GM18498 (cell line): ENCODE measurements at regions not wholly inside any gene's neighbourhood (a gene's known extent, or its start where the extent isn't known, plus 50 kb on each side); places are given as distances from the start of the nearest gene placed in this dataset.
A peak's percentile ranks its signal among the peaks of the same experiment; 100 is the strongest.

Experiments
- ATAC-seq: cut with Tn5 transposase; IDR thresholded peaks from one replicate; pipeline ENCODE4 v1.9.1; 2021; ENCODE audit warnings: mild to moderate bottlenecking, moderate library complexity; ENCODE audit not compliant: unreplicated experiment

DNA sequence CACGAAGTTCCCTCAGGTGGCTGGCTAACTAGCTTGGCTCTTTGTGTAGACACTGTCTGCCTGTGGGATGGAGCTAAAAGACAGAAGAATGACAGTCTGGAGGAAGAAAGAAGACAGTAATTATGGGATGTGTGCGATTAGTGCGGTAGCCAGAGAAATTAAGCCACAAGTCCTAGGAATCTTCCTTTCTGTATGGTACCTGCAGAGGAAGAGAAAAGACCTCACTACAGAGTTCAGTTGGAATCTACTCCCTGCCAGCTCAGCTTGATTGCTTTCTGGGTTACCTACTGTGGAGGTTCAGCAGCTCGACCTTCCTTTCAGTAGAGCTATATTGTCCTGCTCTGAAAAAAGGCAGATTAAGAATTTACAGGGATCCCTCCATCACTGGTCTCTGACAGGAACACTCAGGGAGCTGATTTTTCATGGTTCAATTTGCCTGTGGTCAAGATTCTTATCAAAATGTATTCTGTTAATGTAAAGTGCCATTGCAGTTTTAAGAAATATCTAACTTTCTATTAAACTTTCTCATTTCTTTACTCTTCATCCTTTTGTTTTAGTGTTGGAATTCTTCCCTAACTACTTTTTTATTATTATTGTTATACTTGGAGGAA lies 187.2 kb downstream of the CENPW start:
- no peak for ATAC-seq

DNA sequence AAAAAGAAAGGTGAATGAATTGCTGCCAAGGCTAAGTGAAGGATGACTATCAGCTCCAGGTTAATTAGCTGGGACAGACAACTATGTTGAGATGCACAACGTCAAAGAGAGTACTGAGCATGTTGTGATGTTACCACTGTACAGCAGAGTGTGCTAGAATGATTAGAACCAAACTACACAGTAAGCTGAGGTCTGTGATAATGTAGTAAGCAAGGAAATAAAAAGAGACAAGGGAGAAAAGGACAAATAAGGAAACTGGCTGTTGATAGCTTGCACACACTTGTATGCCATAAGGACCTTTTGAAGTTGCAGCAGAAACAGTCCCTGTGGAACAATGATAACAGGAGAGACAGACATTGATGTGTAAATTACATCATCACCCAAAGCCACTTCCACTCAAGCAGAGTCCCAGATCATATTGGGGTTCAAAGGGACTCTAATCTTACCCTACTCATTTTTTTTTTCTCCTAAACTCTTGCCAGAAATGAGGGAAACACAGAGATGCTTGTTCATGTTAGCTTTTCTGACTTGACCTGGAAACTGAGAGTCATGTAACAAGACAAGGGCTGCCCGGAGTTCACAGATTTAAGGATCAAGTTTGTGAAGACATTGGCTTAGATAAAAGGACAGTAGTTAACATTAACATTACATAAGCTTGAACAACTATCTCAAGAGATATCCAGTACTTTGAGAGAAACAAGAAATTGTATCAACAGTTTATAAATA lies 189.9 kb downstream of the CENPW start:
- no peak for ATAC-seq

DNA sequence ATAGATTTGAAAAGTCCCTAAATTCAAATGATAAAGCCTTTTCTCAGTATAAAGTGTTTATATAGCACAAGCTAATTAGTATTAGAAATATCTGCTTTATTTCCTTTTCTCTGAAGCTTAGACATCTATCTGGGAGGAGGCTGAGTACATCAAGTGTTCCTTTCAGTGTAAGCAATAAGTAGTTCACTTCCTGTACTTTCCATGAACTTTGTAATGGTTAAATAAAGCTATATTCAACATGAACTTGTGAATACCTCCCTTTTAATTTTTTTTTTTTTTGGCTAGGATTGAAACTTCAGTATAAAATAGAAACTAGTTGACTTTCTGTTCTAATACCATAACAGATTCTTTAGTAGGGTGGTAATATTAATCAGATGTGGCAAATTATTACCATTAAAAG lies 190.9 kb downstream of the CENPW start:
- no peak for ATAC-seq

DNA sequence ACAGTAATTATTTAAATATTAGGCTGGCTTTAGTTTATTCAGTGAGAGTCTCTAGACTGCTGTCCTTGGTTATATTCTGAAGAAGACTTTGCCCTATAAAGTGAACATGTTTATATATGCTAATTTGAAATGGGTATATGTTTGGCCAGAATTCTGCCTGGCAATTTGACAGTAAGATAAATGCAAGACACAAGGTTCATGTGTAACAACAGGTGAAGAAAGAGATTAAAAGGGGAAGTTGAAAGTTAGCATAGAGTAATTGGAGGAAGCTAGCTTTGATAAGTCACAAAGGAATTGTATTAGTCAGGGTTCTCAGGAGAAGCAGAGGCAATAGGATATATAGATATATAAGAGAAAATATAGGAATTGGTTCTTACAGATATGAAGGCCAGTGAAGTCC lies 191.4 kb downstream of the CENPW start:
- peak; percentile 38 for ATAC-seq

DNA sequence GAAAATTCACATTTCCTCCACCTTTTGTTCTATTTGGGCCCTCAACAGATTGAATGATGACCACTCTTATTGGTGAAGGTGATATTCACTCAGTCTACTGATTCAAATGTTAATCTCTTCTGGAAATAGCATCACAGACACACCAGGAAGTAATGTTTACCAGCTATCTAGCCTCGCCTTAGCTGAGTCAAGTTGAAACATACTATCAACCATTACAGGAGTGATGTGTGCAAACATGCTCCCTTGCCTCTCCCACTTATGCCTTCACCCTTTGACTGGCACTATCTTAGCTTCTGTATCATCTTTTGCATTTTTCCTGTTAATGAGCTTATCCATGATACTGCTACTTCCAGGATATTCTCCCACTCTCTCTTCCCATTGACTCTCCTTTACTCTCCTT lies 191.9 kb downstream of the CENPW start:
- peak; percentile 76 for ATAC-seq

DNA sequence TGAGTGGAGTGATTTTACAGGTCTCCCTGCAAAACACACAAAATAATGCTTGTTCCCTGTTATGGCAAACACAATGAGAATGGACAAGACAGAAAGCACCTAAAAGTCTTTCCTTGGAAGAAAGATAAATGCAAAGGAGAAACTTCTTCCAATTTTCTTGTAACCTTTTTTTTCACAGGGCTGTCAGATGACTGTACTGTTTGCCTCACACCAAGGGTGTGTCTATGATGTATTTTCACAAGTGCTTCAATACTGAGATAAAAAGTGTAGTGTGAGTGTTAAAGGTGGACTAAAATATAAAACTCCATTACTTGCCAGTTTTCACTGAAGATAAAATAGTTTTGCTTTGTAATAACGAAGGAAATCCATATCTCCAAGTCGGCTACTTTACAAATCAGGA lies 194.5 kb downstream of the CENPW start:
- no peak for ATAC-seq

DNA sequence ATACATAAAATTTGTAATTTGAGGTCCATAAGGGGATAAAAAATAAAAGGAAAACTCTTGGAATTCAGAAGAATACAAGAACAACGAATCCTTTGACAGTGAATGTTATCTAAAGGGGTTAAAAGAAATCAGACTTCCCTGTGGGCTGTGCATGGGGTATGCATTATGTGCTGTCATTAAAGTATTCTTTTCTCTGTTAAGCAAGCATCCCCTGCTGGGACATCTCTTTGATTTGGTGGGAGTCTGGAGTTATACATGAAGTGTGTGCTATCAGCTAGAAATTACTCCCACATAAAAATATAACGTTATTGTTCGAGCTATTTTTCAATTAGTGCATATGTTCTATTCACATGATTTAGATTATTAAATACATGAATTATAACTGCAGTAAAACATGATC lies 195.2 kb downstream of the CENPW start:
- ATAC-seq: no peak

DNA sequence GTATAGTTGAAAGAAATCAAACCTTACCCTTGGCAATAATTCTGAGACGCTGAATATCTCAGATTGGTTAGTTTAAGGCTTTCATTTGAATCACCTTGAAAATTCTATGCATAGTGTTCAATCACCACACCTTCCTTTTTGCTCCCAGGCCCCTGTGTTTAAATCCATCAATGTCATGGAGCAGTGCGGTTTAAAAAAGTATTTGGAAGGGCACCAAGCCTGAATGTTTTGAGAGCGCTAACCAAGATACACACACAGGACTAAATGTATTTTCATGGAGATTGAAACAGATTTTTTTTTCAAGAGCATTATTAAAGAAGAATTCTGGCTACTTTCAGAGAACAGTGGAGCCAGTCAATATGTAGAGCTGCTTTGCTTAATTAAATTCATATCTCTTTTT lies 195.7 kb downstream of the CENPW start:
- ATAC-seq: no peak

DNA sequence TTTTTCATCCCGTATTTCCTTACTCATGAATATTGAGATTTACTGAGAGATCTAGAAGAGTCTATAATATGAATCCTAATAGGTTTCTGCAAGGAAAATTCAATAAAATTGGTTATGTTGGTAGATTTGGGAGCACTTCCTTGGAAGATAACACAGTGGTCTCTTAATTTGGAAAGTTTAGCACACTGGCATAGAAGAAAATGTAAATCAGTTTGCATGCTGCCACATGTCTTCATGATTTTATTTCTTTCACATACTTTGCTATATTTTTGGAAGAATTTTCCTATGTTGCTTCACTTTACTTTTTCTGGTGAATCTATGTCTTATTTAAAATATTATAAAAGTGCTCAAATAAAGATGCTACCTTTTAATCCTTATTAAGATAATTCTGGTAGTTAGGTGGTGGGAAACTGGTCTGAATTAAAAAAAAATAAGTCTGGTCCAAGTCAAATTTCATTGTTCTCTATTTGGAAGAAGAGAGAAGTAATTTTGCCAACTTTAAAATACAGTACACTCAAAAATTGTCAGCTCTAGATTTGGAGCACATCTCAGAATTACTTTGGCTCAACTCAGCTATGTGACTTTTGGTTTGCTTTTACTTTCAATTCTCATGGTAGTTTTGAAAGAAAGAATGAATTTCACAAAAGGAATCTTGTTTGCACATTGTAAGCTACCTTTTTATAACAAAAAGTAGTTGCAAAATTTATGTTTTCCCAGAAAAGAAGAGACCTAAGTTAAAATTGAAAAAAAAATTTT lies 197.3 kb downstream of the CENPW start:
- no peak for ATAC-seq

DNA sequence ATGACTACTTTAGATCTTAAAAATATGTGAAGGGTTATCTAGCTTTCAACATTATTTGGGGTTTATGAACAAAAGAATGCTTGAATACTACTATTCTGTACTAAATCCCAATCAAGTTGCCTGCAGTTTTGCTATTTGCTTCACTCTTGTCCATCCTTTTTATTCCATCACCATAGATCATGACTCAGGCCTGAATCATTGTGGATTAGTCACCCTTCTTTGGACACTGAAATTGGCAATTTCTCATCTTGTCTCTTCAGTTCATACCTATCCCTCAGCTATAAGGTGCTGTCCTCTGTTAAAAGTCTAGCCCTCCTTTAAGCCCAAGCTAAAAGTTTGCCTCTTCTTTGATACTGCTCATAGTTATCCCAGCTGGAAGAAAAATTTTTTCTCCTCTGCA lies 199.1 kb downstream of the CENPW start:
- ATAC-seq: no peak

DNA sequence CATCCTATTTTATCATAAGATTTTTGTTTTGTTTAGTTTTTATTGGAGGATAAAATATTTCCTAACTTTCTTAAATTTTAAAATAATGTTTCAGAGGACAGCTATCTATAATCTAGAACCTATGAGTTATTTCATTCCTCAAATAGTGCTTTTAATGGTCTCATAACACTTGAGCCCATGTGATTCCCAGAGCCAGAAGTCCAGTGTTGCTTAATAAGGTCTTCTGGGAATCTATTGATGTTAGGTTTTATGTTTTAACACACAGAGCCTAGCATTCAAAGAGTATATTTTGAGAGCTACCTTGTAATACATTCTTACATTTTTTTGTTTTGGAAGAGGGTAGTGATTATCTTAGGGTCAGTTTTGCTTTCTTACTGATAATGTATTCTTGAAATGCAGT lies 200.2 kb downstream of the CENPW start:
- ATAC-seq: no peak

DNA sequence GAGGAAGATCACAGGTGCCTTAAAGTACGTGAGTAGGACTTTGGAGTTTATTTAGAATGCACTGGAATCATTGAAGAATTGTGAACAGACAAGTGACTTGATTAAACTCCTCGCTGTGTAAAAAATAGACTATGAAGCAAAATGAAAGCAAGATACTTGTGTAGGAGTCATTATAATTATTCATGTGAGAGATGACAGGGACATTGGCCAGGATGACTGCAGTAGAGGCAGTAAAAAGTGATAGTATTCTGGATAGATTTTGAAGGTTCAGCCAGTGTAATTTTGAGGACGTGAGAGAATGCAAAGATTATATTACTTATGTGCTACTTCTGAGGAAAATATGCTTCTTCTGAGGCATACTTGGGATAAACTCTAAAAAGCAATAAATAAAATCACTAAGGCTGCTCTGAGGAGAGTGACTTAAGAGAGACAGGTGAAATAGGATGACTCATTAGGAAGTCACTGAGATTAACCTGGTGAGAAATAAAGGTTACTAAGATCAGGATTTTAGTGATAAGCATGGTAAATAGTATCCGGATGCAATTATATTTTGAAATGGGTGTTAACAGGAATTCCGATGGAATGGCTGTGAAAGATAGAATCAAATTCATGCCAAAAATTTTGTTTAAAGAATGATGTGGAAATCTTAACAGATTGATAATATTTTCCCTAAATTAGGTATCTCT lies 202.0 kb downstream of the CENPW start:
- ATAC-seq: no peak

DNA sequence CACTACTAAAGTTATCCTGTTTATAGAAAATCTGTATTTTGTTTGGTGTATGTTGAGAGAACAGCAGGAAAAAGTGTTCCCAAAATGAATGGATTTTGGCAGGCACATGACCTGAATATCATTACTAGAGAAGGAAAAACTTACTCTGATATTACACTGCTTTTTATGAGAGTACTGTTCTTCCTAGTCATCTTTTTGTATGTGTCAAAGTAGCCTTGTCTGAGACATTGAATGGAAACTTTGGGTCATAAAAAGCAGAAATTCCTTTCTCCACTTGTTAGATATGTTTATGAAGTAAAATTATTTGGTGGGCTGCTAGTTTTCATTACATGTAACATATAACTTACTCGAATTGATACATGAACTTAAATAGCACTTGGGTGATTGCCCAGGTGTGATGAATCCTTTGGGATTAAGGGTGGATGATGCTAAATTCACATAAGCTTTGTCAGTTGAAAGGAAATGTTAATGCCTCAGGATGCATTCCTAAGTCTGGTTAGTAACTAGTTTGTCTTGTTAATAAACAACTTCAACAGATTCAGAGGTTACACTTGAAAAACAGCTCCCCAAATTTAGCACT lies 206.7 kb downstream of the CENPW start:
- ATAC-seq: no peak

DNA sequence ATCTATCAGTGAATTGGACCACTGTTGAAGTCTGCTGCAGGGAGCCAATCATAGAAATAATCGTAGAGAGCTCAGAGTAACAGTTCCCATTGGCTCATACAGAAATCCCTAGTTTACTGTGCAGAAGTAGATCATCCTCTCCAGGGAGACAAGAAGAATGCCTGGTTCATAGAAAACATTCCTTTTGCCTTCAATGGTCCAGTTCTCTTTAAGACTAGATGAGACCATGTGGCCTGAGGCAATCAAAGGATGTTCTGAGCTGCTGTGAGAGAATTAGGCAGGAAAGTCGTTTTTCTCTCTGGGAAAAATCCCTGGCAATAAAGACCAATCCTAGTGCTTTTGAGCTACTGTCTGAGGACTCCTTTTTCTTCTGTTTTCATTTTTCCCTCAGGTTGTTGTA lies 208.4 kb downstream of the CENPW start:
- ATAC-seq: no peak

DNA sequence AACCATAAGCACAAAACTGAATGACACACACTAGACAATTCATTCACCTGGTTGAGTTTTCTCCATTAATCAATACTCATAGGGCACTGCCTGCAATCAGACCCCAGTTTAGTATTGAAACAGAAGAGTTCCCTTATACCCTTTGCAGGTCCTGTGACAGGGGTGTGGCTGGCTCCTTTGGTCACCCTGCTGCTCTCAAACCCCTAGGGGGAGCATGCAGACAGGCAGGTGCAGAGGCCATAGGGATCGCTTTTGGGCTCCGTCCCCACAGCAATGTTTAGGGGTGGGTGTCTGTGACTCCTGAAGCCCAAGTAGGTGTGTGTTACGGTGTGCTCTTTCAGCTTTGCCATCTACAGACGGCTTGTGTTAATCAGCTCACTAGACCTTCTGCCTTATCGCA lies 210.4 kb downstream of the CENPW start:
- no peak for ATAC-seq

DNA sequence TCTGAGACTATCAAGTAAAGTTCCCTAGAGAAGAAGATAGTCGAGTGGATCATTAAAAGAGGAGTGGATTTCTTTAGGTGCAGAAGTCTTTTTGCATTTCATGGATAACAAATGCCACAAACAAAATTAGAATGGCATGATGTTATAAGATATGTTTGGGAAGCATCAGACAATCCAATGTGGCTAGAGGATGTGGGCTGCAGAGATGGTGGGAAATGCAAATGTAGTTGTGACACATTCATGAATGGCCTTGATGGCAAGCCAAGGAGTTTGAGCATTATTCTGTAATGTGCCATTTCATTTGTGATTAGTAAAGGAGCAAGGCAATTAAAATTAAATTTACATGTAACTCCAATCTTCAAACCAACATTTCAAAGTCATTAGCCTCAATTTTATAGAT lies 211.9 kb downstream of the CENPW start:
- ATAC-seq: no peak

DNA sequence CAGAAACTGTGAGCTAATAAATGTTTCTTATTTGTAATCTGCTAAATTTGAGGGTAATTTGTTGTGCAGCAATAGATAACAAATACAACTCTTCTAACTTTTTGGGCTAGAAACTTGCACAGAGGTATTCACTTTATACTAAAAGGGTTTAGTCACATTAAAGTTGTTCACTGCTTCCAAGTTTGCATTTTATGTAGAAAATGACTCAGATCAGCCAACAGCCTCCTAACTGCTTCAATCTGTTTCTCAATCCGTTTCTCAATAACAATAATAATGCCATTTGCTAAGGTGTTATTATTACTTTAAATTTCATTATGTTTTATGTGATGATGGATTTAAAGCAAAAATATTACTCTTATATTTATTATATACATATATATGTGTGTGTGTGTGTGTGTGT lies 213.9 kb downstream of the CENPW start:
- ATAC-seq: no peak

DNA sequence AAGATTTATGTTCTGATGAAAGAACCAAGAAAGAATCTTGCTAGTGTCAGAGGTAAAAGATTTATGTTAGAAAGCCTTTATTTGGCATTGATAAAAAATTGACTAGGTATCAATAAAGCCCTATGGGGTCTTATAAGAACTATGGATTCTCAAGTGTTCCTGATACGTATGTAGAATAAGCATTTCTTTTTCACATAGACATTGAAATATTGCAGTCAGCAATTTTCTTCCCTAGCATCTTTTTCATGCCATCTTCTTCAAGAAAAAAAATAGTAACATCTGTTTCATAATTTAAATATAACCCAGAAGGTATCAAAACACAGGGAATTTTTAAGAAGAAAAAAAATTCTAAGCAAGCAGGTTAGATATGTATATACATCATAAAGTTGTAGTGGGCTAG lies 230.6 kb downstream of the CENPW start:
- no peak for ATAC-seq

DNA sequence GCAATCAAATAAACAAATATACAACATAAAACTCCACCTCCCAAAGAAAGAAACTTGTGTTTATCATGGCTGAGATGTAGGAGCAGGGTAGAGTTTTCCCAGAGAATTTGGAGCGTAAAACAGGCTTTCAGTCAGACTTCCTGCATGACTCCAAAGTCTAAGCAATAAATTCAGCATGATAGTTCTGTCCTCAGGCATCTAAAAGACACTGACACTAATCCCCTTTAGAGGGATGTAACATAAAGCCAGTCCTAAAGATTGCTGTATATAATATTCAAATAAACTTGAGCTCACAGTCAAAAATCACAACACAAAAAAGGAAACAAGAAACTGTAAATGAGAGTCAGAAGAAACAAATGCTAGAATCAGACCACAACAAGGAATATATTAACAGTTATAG lies 234.4 kb downstream of the CENPW start:
- ATAC-seq: no peak

DNA sequence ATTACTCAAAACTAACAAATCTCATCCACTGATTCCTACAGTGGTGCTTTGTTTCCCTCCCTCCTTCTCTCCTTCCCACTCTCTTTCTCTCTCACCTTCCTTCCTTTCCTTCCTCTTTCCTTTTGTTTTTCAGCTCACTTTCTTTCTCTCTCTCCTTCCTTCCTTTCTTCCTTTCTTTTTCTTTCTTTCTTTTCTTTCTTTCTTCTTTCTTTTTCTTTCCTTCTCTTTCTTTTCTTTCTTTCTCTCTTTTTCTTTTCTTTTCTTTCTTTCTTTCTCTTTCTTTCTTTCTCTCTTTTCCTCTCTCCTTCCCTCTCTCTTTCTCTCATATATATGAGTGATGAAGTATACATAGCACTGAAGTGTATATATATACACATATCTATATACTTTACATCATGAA lies 241.4 kb downstream of the CENPW start:
- ATAC-seq: no peak

DNA sequence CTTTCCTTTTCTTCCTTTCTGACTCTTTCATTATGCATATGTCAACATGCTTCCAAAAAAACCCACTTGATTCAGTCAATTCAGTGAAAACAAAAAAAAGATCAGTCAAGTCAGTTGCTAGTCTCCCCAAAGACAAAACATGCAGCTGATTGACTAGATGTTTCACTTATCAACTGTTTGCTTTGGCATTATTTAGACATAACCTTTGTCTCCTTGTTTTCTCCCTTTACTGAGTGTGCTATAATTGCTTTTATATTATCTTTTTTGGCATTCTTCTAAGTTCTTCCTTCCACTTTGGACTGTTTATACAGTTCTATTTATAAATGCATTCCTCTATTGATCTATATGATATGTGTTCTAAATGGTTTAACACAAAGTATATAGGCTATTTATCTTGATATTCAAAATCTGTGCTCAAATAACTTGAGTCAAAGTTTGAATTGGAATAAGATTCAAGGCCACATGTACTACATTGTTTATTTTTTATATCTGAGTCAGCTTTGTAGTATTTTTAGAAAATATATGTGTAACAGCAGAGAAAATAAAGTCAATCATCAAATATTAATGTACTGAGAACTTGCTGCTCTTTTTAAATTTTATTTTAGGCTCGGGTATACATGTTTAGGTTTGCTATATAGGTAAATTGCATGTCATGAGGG lies 260.5 kb downstream of the CENPW start:
- ATAC-seq: no peak
